Astrocyte of the cerebellum (primary cell): ENCODE measurements at regions not wholly inside any gene's neighbourhood (a gene's known extent, or its start where the extent isn't known, plus 50 kb on each side); places are given as distances from the start of the nearest gene placed in this dataset.

Source experiments
- DNase-seq: peaks from one replicate; pipeline ENCODE4 v3.0.0-alpha.2; 2011; ENCODE audit warnings: low read depth
- H3K4me3 ChIP-seq: 2 replicates; pipeline ENCODE4 v1.5.1; 2011; ENCODE audit warnings: mild to moderate bottlenecking, low read depth, low read length, moderate library complexity
- in situ Hi-C: cut with HindIII; loops from 2 replicates; pipeline ENCODE4 v1.10.0; 2017; ENCODE audit warnings: low sequenced_read_pairs
- TF ChIP-seq, protein P1 (sequence below): IDR thresholded peaks from 2 replicates; pipeline ENCODE4 v1.5.1; 2012; ENCODE audit warnings: low read length, low read depth, moderate library complexity, mild to moderate bottlenecking; ENCODE audit errors: missing control alignments

DNA sequence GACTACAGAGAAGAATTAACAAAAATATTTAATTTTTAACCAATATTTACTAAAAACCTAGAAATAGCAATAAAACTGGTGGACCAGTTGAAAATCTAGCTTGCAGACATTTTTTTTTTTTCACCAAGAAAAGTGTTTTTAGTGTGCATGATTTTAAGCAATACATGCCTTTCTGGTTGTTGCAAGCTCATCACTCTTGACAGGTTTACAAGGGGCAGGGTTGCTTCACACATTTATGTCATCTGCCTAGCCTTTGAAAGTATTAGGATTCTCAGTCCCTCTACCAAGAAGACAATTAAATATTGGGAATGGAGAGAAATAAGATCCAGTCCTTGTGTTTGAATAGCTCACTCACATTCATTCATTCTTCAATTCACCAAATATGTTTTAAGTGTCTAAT, 53.8 kb upstream of the LYPLAL1 start:
- H3K4me3 ChIP-seq, result no peak overlapping the region
- in situ Hi-C loops, result no loop called here
- no peak for DNase-seq
- TF ChIP-seq, protein P1, sequence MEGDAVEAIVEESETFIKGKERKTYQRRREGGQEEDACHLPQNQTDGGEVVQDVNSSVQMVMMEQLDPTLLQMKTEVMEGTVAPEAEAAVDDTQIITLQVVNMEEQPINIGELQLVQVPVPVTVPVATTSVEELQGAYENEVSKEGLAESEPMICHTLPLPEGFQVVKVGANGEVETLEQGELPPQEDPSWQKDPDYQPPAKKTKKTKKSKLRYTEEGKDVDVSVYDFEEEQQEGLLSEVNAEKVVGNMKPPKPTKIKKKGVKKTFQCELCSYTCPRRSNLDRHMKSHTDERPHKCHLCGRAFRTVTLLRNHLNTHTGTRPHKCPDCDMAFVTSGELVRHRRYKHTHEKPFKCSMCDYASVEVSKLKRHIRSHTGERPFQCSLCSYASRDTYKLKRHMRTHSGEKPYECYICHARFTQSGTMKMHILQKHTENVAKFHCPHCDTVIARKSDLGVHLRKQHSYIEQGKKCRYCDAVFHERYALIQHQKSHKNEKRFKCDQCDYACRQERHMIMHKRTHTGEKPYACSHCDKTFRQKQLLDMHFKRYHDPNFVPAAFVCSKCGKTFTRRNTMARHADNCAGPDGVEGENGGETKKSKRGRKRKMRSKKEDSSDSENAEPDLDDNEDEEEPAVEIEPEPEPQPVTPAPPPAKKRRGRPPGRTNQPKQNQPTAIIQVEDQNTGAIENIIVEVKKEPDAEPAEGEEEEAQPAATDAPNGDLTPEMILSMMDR, result no peak

DNA sequence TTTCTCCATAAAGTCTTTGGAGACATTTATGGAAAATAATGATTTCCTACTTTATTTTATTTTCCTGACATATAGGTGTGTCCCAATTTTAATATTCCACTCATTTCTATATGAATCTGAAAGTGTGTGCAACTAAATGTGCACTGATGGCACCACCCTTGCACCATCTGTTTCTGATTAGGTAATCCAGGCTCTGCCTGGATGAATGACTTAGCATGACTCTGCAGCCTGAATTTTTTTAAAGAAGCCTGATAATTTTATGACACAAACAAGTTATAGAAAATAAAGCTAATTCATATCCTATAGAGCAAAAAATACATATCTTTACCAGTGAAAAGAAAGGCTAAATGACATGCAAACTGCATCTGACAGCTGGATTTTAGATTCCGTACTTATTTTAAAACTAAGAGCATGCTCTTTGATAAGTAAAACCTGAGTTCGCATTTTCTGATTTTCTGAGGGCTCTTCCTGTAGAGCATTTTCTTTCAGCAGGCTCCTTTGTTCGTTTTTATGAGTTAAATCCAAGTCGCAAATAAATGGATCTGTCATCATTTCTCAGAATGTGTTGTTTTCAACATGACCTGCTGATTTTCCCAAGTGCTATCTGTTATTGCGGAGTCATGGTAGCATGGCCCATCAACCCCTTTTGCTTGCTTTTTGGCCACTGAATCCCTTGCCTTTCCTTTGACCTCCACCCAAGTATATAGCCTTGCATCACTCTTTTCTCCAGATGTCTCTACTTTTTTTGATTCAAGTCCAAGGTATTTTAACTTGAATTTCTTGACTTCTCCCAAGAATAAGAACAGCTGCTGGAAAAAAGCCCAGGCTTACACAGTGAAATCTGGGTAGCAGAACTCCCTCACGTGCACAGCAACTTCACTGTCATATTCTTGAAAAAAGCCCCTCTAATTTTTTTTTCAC, 52.8 kb upstream of the LYPLAL1 start:
- TF ChIP-seq, protein P1, result no peak
- in situ Hi-C loops, result no loop called here
- H3K4me3 ChIP-seq, result no peak overlapping the region
- peak; percentile 84 for DNase-seq

DNA sequence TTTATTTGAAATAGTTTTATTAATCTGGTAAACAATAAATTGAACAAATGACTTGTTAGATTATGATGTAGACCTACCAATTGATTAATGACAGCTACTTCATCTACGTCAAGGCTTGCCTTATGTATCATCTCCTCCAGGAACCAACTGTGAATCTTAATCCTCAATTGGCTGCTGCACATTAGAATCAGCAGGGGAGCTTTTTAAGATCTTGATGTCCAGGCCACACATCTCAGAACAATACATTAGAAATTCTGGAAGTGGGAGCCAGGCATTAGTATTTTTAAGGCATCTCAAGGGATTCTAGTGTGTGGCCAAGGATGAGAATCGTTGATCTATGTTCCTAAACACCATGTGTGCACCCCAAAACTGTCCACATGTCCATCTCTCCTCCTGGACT, 52.0 kb upstream of the LYPLAL1 start:
- TF ChIP-seq, protein P1, result no peak
- no peak for DNase-seq
- in situ Hi-C loops, result no loop called here
- no peak overlapping the region for H3K4me3 ChIP-seq

DNA sequence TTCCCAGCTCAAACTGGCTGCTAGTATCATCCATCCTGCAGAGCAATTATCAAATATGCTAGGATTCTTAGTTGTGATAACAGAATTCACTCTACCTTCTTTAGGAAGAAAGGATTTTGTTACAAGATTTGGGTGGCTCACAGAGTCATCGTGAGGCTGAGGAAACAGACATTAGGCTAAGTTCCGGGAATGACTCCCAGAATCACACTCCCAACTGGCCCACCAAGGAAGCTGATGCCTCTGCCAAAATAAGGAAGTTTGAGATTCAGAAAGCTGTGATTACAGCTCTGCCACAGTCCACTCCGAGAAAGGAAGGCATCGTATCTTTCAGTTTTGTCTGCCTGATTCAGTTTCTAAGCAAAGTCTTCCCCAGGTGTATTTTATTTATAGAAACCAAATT, 50.6 kb upstream of the LYPLAL1 start:
- in situ Hi-C loops, result no loop called here
- no peak for DNase-seq
- H3K4me3 ChIP-seq, result no peak overlapping the region
- TF ChIP-seq, protein P1, result no peak
